WERI-Rb-1 (cell line): ENCODE measurements at regions not wholly inside any gene's neighbourhood (a gene's known extent, or its start where the extent isn't known, plus 50 kb on each side); places are given as distances from the start of the nearest gene placed in this dataset.

Source experiments
- DNase-seq: peaks from one replicate; pipeline ENCODE4 v3.0.0-alpha.2; 2020
- H3K27ac ChIP-seq: fragments of 250-450 bp; sonication (Bioruptor Pico); 2 replicates; pipeline ENCODE4 v1.5.1; 2020; ENCODE audit warnings: mild to moderate bottlenecking, moderate library complexity
- H3K27me3 ChIP-seq: fragments of 250-450 bp; sonication (Bioruptor Pico); 2 replicates; pipeline ENCODE4 v1.5.1; 2021; ENCODE audit warnings: mild to moderate bottlenecking, low read depth, moderate library complexity; ENCODE audit not compliant: insufficient read depth, severe bottlenecking
- H3K36me3 ChIP-seq: fragments of 250-450 bp; sonication (Bioruptor Pico); 2 replicates; pipeline ENCODE4 v1.5.1; 2020; ENCODE audit warnings: mild to moderate bottlenecking, moderate library complexity
- H3K4me3 ChIP-seq: 2 replicates; pipeline ENCODE4 v1.5.1; 2011; ENCODE audit warnings: low read depth, mild to moderate bottlenecking, control low read depth, low read length
- H3K9me3 ChIP-seq: fragments of 250-450 bp; sonication (Bioruptor Pico); 2 replicates; pipeline ENCODE4 v1.5.1; 2021; ENCODE audit warnings: mild to moderate bottlenecking, moderate library complexity; ENCODE audit not compliant: severe bottlenecking
- TF ChIP-seq, protein P1 (sequence below): IDR thresholded peaks from 2 replicates; pipeline ENCODE4 v1.5.1; 2011; ENCODE audit warnings: low read depth, mild to moderate bottlenecking, control low read depth, inconsistent platforms, low read length

DNA sequence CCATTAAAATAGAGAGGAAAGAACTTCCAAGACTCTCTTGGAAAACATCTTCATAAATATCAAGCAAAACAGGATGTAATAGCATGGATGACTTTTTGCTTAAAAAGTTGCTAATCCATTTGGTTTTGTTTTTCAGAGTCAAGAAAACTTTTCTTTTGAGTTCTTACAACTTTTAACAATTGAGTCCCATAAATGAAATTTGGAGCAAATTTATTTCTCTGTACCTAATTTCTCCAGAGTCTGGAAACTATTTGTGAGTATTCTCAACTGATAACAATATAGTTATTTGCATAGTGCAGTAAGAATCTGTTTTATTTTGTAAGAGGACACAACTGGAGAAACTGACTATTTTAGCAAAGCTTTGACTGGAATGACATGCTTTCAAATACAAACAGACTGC lies 606.3 kb upstream of the IGFBP3 start:
- Histone ChIP-seq H3K27me3 (peaks cover 3% of the 10 kb centered on the region), H3K36me3 (no peaks in the 10 kb centered on the region), H3K27ac (no peak overlapping the region), H3K4me3 (no peak overlapping the region), H3K9me3 (no peaks in the 10 kb centered on the region)
- TF ChIP-seq, protein P1, sequence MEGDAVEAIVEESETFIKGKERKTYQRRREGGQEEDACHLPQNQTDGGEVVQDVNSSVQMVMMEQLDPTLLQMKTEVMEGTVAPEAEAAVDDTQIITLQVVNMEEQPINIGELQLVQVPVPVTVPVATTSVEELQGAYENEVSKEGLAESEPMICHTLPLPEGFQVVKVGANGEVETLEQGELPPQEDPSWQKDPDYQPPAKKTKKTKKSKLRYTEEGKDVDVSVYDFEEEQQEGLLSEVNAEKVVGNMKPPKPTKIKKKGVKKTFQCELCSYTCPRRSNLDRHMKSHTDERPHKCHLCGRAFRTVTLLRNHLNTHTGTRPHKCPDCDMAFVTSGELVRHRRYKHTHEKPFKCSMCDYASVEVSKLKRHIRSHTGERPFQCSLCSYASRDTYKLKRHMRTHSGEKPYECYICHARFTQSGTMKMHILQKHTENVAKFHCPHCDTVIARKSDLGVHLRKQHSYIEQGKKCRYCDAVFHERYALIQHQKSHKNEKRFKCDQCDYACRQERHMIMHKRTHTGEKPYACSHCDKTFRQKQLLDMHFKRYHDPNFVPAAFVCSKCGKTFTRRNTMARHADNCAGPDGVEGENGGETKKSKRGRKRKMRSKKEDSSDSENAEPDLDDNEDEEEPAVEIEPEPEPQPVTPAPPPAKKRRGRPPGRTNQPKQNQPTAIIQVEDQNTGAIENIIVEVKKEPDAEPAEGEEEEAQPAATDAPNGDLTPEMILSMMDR, result no peak
- no peak for DNase-seq

DNA sequence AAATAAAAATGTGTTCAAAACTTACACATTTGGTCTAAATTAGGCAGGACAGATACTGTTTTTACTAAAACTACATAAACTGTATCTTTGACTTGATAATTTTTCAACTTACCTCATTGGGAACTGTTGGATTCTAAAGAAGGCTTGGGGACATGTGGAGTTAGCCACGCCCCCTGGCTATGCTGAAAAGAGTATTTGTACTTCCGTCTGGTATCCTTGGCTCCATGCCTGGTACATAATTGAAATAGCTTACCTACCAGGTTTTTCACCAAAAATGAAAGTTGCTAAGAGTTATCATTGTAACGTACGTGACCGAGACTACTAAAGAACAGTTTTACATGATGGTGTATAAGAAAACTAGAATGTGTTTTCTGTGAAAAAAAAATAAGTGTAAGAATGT lies 604.8 kb upstream of the IGFBP3 start:
- TF ChIP-seq, protein P1, result no peak
- H3K9me3 ChIP-seq, result no peaks in the 10 kb centered on the region
- no peaks in the 10 kb centered on the region for H3K36me3 ChIP-seq
- H3K4me3 ChIP-seq, result no peak overlapping the region
- H3K27me3 ChIP-seq, result peaks cover 3% of the 10 kb centered on the region
- DNase-seq, result no peak
- H3K27ac ChIP-seq, result no peak overlapping the region

DNA sequence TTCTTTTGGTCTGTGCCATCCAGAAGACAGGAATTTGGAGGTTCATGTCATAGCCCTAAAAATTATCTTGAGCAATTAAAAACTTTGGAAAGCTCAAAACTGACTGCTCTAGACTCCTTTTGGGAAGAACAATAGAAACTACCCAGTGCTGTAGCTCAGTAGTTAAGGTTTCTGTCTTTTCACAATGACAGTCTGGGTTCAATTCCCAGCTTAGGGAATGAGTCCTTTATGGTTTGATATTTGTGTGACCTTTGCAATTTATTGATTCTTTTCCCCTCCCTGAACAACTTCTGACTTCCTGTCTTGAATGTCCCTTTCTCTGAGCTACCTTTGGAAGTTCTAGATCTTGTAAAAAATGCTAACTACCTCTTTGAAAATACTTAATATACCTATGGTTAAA lies 603.3 kb upstream of the IGFBP3 start:
- no peak for DNase-seq
- Histone ChIP-seq H3K36me3 (no peaks in the 10 kb centered on the region), H3K27me3 (peaks cover 3% of the 10 kb centered on the region), H3K4me3 (no peak overlapping the region), H3K9me3 (no peaks in the 10 kb centered on the region), H3K27ac (no peak overlapping the region)
- TF ChIP-seq, protein P1, result no peak

DNA sequence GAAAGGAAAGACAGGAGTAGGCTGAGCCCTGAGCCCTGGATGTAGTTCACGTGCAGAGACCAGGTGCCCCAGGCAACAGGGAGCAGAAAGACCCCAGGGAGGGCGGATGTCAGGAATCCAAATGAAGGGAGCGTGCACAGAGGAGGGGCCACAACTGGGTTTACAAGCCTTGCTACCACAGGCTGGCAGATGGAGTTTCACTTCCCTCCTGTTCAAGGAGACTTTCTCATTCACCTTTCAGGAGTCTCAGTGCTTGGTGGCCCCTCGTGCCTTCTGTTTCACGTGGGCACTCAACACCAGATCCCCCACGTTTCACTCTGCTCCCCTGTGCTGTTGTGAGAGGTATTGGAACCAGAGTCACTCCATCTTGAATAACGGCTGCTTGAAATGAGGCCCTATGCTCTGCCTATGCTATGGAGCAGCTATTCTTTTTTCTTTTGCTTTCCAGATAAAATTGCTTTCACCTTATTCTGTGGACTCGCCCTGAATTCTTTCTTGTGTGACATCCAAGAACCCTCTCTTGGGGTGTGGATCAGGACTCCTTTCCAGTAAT lies 601.4 kb upstream of the IGFBP3 start:
- DNase-seq, result no peak
- Histone ChIP-seq H3K4me3 (no peak overlapping the region), H3K27me3 (peaks cover 3% of the 10 kb centered on the region), H3K9me3 (no peaks in the 10 kb centered on the region), H3K36me3 (no peaks in the 10 kb centered on the region), H3K27ac (no peak overlapping the region)
- TF ChIP-seq, protein P1, result no peak

DNA sequence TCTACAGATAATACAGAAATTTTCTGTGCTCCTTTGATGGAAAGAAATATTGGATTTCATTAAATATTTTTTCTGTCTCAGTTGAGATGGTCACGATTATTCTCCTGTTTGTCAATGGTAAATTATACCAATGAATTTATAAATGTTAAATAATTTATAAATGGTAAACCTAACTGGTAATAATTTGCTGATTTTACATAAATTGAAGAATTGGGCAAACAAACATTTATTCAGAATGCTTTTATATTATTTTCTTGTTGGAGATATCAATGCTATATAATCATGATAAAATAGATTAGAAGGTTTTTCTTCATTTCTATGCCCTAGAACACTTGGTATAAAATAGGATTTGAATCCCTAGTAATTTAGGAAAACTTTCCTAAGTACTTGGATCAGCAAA lies 597.6 kb upstream of the IGFBP3 start:
- no peak for DNase-seq
- Histone ChIP-seq H3K27ac (no peak overlapping the region), H3K4me3 (no peak overlapping the region), H3K27me3 (peaks cover 3% of the 10 kb centered on the region), H3K9me3 (no peaks in the 10 kb centered on the region), H3K36me3 (no peaks in the 10 kb centered on the region)
- TF ChIP-seq, protein P1, result no peak
